IMR-90 (cell line): ENCODE measurements at regions not wholly inside any gene's neighbourhood (a gene's known extent, or its start where the extent isn't known, plus 50 kb on each side); places are given as distances from the start of the nearest gene placed in this dataset.

Source experiments
- ATAC-seq: fragments of 200-7000 bp; cut with Tn5 transposase; 2 replicates; pipeline ENCODE4 v1.9.1; 2020; ENCODE audit warnings: low read depth, mild to moderate bottlenecking, moderate library complexity
- BruUV-seq: library from RNA; stranded (reverse); fragments of 400-500 nt; replicated peaks from 2 replicates; lab custom pipeline; 2021; lab: Mats Ljungman, UMichigan
- CTCF ChIA-PET: fragments of 300-600 bp; formaldehyde crosslinking; extraction: SDS; loops from one replicate; lab custom pipeline; 2021; ENCODE audit warnings: antibody characterized with exemption; lab: Yijun Ruan, JAX
- POLR2A ChIA-PET: fragments of 300-600 bp; sonication (Branson Sonifier 250); formaldehyde crosslinking; loops from one replicate; lab custom pipeline; 2022; ENCODE audit warnings: antibody characterized with exemption; ENCODE audit not compliant: unreplicated experiment; lab: Charles Lee
- DNase-seq: peaks from one replicate; pipeline ENCODE4 v3.0.0; 2013
- H2AFZ ChIP-seq: replicated peaks from 2 replicates; pipeline ENCODE3; 2013; ENCODE audit warnings: low read length, mild to moderate bottlenecking; ENCODE audit not compliant: poor library complexity
- H2AK5ac ChIP-seq: 2 replicates; pipeline ENCODE4 v1.6.1; 2013; ENCODE audit warnings: low read depth, low read length, inconsistent platforms
- H2AK9ac ChIP-seq: replicated peaks from 2 replicates; pipeline ENCODE3; 2013; ENCODE audit warnings: mild to moderate bottlenecking, low read depth, low read length, moderate library complexity; ENCODE audit not compliant: poor library complexity
- H2BK120ac ChIP-seq: 2 replicates; pipeline ENCODE4 v1.6.1; 2013; ENCODE audit warnings: low read depth, low read length, inconsistent platforms
- H2BK15ac ChIP-seq: 3 replicates; pipeline ENCODE4 v1.6.1; 2013; ENCODE audit warnings: low read depth, low read length, inconsistent platforms
- H2BK20ac ChIP-seq: 2 replicates; pipeline ENCODE4 v1.6.1; 2013; ENCODE audit warnings: low read depth, mild to moderate bottlenecking, inconsistent platforms, low read length, moderate library complexity
- H2BK5ac ChIP-seq: 2 replicates; pipeline ENCODE4 v1.6.1; 2013; ENCODE audit warnings: mild to moderate bottlenecking, low read depth, low read length, inconsistent platforms; ENCODE audit not compliant: poor library complexity, severe bottlenecking
- H3K14ac ChIP-seq: replicated peaks from 2 replicates; pipeline ENCODE4 v1.6.1; 2013; ENCODE audit warnings: low read depth, low read length, inconsistent platforms
- H3K18ac ChIP-seq: 2 replicates; pipeline ENCODE4 v1.6.1; 2013; ENCODE audit warnings: low read depth, low read length, control low read depth
- H3K23ac ChIP-seq: 2 replicates; pipeline ENCODE4 v1.6.1; 2013; ENCODE audit warnings: low read depth, low read length, inconsistent platforms
- H3K27ac ChIP-seq: 2 replicates; pipeline ENCODE4 v1.5.1; 2013; ENCODE audit warnings: mild to moderate bottlenecking, control low read depth, low read length; ENCODE audit not compliant: insufficient read depth
- H3K27me3 ChIP-seq: 2 replicates; pipeline ENCODE4 v1.6.1; 2013; ENCODE audit warnings: low read length; ENCODE audit not compliant: control insufficient read depth, insufficient read depth
- H3K36me3 ChIP-seq: 2 replicates; pipeline ENCODE4 v1.6.1; 2013; ENCODE audit warnings: low read length, mixed read lengths; ENCODE audit not compliant: control insufficient read depth, insufficient read depth
- H3K4ac ChIP-seq: 2 replicates; pipeline ENCODE4 v1.6.1; 2013; ENCODE audit warnings: low read depth, low read length, inconsistent platforms
- H3K4me1 ChIP-seq: 2 replicates; pipeline ENCODE4 v1.6.1; 2013; ENCODE audit warnings: low read length, mixed read lengths; ENCODE audit not compliant: control insufficient read depth, insufficient read depth
- H3K4me2 ChIP-seq: 2 replicates; pipeline ENCODE4 v1.6.1; 2013; ENCODE audit warnings: low read depth, mild to moderate bottlenecking, control low read depth, low read length, moderate library complexity
- H3K4me3 ChIP-seq: 2 replicates; pipeline ENCODE4 v1.5.1; 2013; ENCODE audit warnings: low read depth, mild to moderate bottlenecking, control low read depth, low read length, moderate library complexity; ENCODE audit not compliant: insufficient read depth
- H3K56ac ChIP-seq: 2 replicates; pipeline ENCODE4 v1.6.1; 2013; ENCODE audit warnings: low read length, inconsistent platforms; ENCODE audit not compliant: insufficient read depth; ENCODE audit errors: extremely low read depth
- H3K79me1 ChIP-seq, 2 experiments: 2 replicates each; pipeline ENCODE4 v1.6.1; 2013; ENCODE audit warnings: low read length in 2 of 2, inconsistent platforms in 1 of 2, low read depth in 1 of 2
- H3K9ac ChIP-seq: 2 replicates; pipeline ENCODE4 v1.6.1; 2013; ENCODE audit warnings: low read depth, low read length, control low read depth
- H3K9me1 ChIP-seq: 2 replicates; pipeline ENCODE4 v1.6.1; 2013; ENCODE audit warnings: low read length, inconsistent platforms; ENCODE audit not compliant: insufficient read depth
- H3K9me3 ChIP-seq: 2 replicates; pipeline ENCODE4 v1.6.1; 2013; ENCODE audit warnings: low read length; ENCODE audit not compliant: control insufficient read depth, insufficient read depth
- H4K20me1 ChIP-seq: 2 replicates; pipeline ENCODE4 v1.6.1; 2013; ENCODE audit warnings: low read length, inconsistent platforms; ENCODE audit not compliant: insufficient read depth
- H4K5ac ChIP-seq: 2 replicates; pipeline ENCODE4 v1.6.1; 2013; ENCODE audit warnings: mild to moderate bottlenecking, low read depth, low read length, control low read depth
- H4K8ac ChIP-seq, 2 experiments: 2 replicates each; pipeline ENCODE4 v1.6.1; 2013; ENCODE audit warnings: low read depth in 2 of 2, low read length in 2 of 2, control low read depth in 1 of 2, inconsistent platforms in 1 of 2
- H4K91ac ChIP-seq: 2 replicates; pipeline ENCODE4 v1.6.1; 2013; ENCODE audit warnings: low read depth, low read length, inconsistent platforms; ENCODE audit not compliant: insufficient read depth
- BHLHE40 ChIP-seq: fragments of 150-350 bp; IDR thresholded peaks from 2 replicates; pipeline ENCODE4 v1.6.1; 2016; ENCODE audit warnings: mild to moderate bottlenecking, low read depth, low read length
- CEBPB ChIP-seq: IDR thresholded peaks from 2 replicates; pipeline ENCODE4 v1.6.1; 2012; ENCODE audit warnings: low read depth, low read length, improper control_type of control experiment
- MAFK ChIP-seq: IDR thresholded peaks from 2 replicates; pipeline ENCODE4 v1.6.1; 2012; ENCODE audit warnings: low read depth, low read length, improper control_type of control experiment
- MAZ ChIP-seq: IDR thresholded peaks from 2 replicates; pipeline ENCODE4 v1.6.1; 2012; ENCODE audit warnings: low read depth, mild to moderate bottlenecking, low read length, improper control_type of control experiment, moderate library complexity, borderline replicate concordance
- NFE2L2 ChIP-seq: fragments of 150-350 bp; IDR thresholded peaks from 2 replicates; pipeline ENCODE4 v1.6.1; 2016; ENCODE audit warnings: low read depth, mild to moderate bottlenecking, low read length
- WGBS, 2 experiments: methylation state at CpG; one replicate each; pipeline versions ENCODE4 v1.1.5 to v1.1.7; 2013; ENCODE audit warnings: missing lambda C conversion rate in 2 of 2; ENCODE audit not compliant: insufficient read length in 1 of 2; ENCODE audit errors: extremely low coverage in 2 of 2; 5-methylcytosine and 5-hydroxymethylcytosine counted together
- dilution Hi-C: fragments of 300-500 bp; cut with HindIII; formaldehyde crosslinking; loops from one replicate; pipeline ENCODE4 v1.14.3; 2018; ENCODE audit warnings: low sequenced_read_pairs; ENCODE audit not compliant: unreplicated experiment
- in situ Hi-C: fragments of 300-500 bp; cut with MboI; formaldehyde crosslinking; loops from 3 replicates; pipeline ENCODE4 v1.14.3; 2019; ENCODE audit warnings: low sequenced_read_pairs, inconsistent platforms, mixed read lengths
- intact Hi-C: fragments of 100-400 bp; cut with micrococcal nuclease; formaldehyde crosslinking; loops from 2 replicates; pipeline ENCODE4 v1.10.0; 2022
- TF ChIP-seq, protein P1 (sequence below): fragments of 150-350 bp; IDR thresholded peaks from 2 replicates; pipeline ENCODE4 v1.6.1; 2016; ENCODE audit warnings: low read depth, mild to moderate bottlenecking, low read length, moderate library complexity, borderline replicate concordance
- TF ChIP-seq, protein P2 (sequence below): fragments of 150-350 bp; IDR thresholded peaks from 2 replicates; pipeline ENCODE4 v1.6.1; 2017; ENCODE audit warnings: mild to moderate bottlenecking, antibody characterized with exemption, low read length, low read depth

- Histone ChIP-seq H3K56ac (no peak overlapping the region), H2AFZ (no peak overlapping the region), H4K8ac (no peak overlapping the region), H4K91ac (no peak overlapping the region), H3K9me3 (peaks cover 11% of the 10 kb centered on the region), H3K9ac (no peak overlapping the region), H3K36me3 (no peaks in the 10 kb centered on the region), H2BK5ac (no peak overlapping the region), H2BK120ac (no peak overlapping the region), H3K9me1 (no peaks in the 10 kb centered on the region), H3K4me3 (no peak overlapping the region), H4K5ac (no peak overlapping the region), H3K27ac (no peak overlapping the region), H4K20me1 (no peaks in the 10 kb centered on the region), H3K14ac (no peak overlapping the region), H3K23ac (no peak overlapping the region), H3K79me1 (no peaks in the 10 kb centered on the region), H3K4ac (no peak overlapping the region), H2AK5ac (no peak overlapping the region), H3K4me2 (no peak overlapping the region), H3K18ac (no peak overlapping the region), H2BK15ac (no peak overlapping the region), H3K27me3 (no peaks in the 10 kb centered on the region), H3K4me1 (no peaks in the 10 kb centered on the region), H2AK9ac (no peak overlapping the region), H2BK20ac (no peak overlapping the region)
- dilution Hi-C loops (no loop called here), intact Hi-C loops (no loop called here), in situ Hi-C loops (no loop called here)
- ATAC-seq (no peak), DNase-seq (no peak)
- TF ChIP-seq, protein P1, sequence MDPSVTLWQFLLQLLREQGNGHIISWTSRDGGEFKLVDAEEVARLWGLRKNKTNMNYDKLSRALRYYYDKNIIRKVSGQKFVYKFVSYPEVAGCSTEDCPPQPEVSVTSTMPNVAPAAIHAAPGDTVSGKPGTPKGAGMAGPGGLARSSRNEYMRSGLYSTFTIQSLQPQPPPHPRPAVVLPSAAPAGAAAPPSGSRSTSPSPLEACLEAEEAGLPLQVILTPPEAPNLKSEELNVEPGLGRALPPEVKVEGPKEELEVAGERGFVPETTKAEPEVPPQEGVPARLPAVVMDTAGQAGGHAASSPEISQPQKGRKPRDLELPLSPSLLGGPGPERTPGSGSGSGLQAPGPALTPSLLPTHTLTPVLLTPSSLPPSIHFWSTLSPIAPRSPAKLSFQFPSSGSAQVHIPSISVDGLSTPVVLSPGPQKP: no peak
- TF ChIP-seq NFE2L2 (no peak), CEBPB (no peak), MAZ (no peak), MAFK (no peak), BHLHE40 (no peak)
- TF ChIP-seq, protein P2, sequence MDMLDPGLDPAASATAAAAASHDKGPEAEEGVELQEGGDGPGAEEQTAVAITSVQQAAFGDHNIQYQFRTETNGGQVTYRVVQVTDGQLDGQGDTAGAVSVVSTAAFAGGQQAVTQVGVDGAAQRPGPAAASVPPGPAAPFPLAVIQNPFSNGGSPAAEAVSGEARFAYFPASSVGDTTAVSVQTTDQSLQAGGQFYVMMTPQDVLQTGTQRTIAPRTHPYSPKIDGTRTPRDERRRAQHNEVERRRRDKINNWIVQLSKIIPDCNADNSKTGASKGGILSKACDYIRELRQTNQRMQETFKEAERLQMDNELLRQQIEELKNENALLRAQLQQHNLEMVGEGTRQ: no peak
- POLR2A ChIA-PET: no interaction called here
- CTCF ChIA-PET: no interaction called here
- BruUV-seq: no TSS peak
- no CpG with 5 or more reads among the region's 8 CpGs for WGBS, 2 experiments
Observed at GRCh38 chr16:60013076-60013475, 1279.0 kb upstream of the GOT2 start.
